HG02798 (cell line): ENCODE measurements at regions not wholly inside any gene's neighbourhood (a gene's known extent, or its start where the extent isn't known, plus 50 kb on each side); places are given as distances from the start of the nearest gene placed in this dataset.

Experiments
- ATAC-seq: cut with Tn5 transposase; IDR thresholded peaks from one replicate; pipeline ENCODE4 v1.9.1; 2021; ENCODE audit warnings: mild to moderate bottlenecking; ENCODE audit not compliant: unreplicated experiment, poor library complexity

GRCh38 chr14:54170301-54170700 lies 213.7 kb upstream of the BMP4 start:
- ATAC-seq, result no peak

GRCh38 chr14:54172114-54172513 lies 215.5 kb upstream of the BMP4 start:
- ATAC-seq, result no peak

GRCh38 chr14:54172562-54172961 lies 215.9 kb upstream of the BMP4 start:
- ATAC-seq, result no peak

GRCh38 chr14:54173802-54174201 lies 217.2 kb upstream of the BMP4 start:
- ATAC-seq, result no peak

- no peak for ATAC-seq
These were observed 217.8 kb upstream of the BMP4 start for GRCh38 chr14:54174457-54174856.

- ATAC-seq, result no peak
These were observed 218.8 kb upstream of the BMP4 start for GRCh38 chr14:54175298-54175942.

GRCh38 chr14:54177019-54177418 lies 219.8 kb upstream of the CDKN3 start:
- no peak for ATAC-seq

- no peak for ATAC-seq
These were observed 218.9 kb upstream of the CDKN3 start for GRCh38 chr14:54177641-54178621.

- ATAC-seq, result no peak
These were observed 214.3 kb upstream of the CDKN3 start for GRCh38 chr14:54182419-54183045.

GRCh38 chr14:54186821-54187763 lies 209.7 kb upstream of the CDKN3 start:
- no peak for ATAC-seq

- ATAC-seq, result no peak
These were observed 208.6 kb upstream of the CDKN3 start for GRCh38 chr14:54188064-54188666.

- ATAC-seq, result no peak
These were observed 207.5 kb upstream of the CDKN3 start for GRCh38 chr14:54189333-54189732.

- ATAC-seq, result no peak
These were observed 207.0 kb upstream of the CDKN3 start for GRCh38 chr14:54189748-54190354.

- no peak for ATAC-seq
These were observed 205.0 kb upstream of the CDKN3 start for GRCh38 chr14:54191846-54192245.

- no peak for ATAC-seq
These were observed 204.2 kb upstream of the CDKN3 start for GRCh38 chr14:54192610-54193009.

- no peak for ATAC-seq
These were observed 202.9 kb upstream of the CDKN3 start for GRCh38 chr14:54193871-54194270.

- no peak for ATAC-seq
These were observed 202.3 kb upstream of the CDKN3 start for GRCh38 chr14:54194501-54194900.

- ATAC-seq, result no peak
These were observed 199.4 kb upstream of the CDKN3 start for GRCh38 chr14:54197369-54197768.

- ATAC-seq, result no peak
These were observed 196.1 kb upstream of the CDKN3 start for GRCh38 chr14:54200726-54201125.
